ENCODE measurements at regions not wholly inside any gene's neighbourhood (a gene's known extent, or its start where the extent isn't known, plus 50 kb on each side); places are given as distances from the start of the nearest gene placed in this dataset.

GRCh38 chr2:5119046-5119445 is 573.1 kb upstream of the SOX11 start:
- Histone ChIP-seq H3K27me3 (peaks cover 0 to 10% (median 4%) of the 10 kb centered on the region in 4 donors), H3K4me3 (no peak overlapping the region), H3K36me3 (no peaks in the 10 kb centered on the region), H3K4me1 (no peaks in the 10 kb centered on the region), H3K27ac (no peak overlapping the region), H3K9me3 (no peaks in the 10 kb centered on the region)
- FAIRE-seq (no peak), DNase-seq (no peak), ATAC-seq (no peak)
- intact Hi-C loops (cut with DNase I) = no loop called here
- no peak for TF ChIP-seq CTCF (IDR thresholded peaks at IDR 0.05)

- H3K4me3 ChIP-seq = no peak overlapping the region
- no peak for ATAC-seq
- WGBS, 2 donors = 8 to 13% methylated on average over 12 of the region's 12 CpGs
- H3K9me3 ChIP-seq = no peaks in the 10 kb centered on the region
- H3K4me1 ChIP-seq = no peaks in the 10 kb centered on the region
- peaks cover 0 to 11% (median 5%) of the 10 kb centered on the region in 4 donors for H3K27me3 ChIP-seq
- no peak for TF ChIP-seq CTCF (IDR thresholded peaks at IDR 0.05)
- peak in 1 of 6 donors; percentile 12 for DNase-seq
- H3K27ac ChIP-seq = no peak overlapping the region
- intact Hi-C loops (cut with DNase I) = no loop called here
- H3K36me3 ChIP-seq = no peaks in the 10 kb centered on the region
- FAIRE-seq = no peak
These were observed 571.1 kb upstream of the SOX11 start for GRCh38 chr2:5121121-5121520.

GRCh38 chr2:5121642-5122041 is 570.5 kb upstream of the SOX11 start:
- ATAC-seq = peak in 2 of 4 donors; percentile 28 to 48
- 1 to 3% methylated on average over 4 of the region's 4 CpGs for WGBS, 2 donors

GRCh38 chr2:5123582-5124196 is 568.5 kb upstream of the SOX11 start:
- Histone ChIP-seq H3K27me3 (peaks cover 0 to 4% (median 2%) of the 10 kb centered on the region in 4 donors), H3K4me3 (no peak overlapping the region), H3K9me3 (no peaks in the 10 kb centered on the region), H3K36me3 (no peaks in the 10 kb centered on the region), H3K27ac (no peak overlapping the region), H3K4me1 (no peaks in the 10 kb centered on the region)
- 45 to 65% methylated on average over 4 of the region's 4 CpGs for WGBS, 2 donors
- no peak for TF ChIP-seq CTCF (IDR thresholded peaks at IDR 0.05)
- intact Hi-C loops (cut with DNase I) = no loop called here
- DNase-seq (no peak), ATAC-seq (no peak), FAIRE-seq (no peak)

More at GRCh38 chr2:5121642-5122041, 570.5 kb upstream of the SOX11 start:
- no peak overlapping the region for H3K27ac ChIP-seq
- DNase-seq (no peak), FAIRE-seq (no peak)
- intact Hi-C loops (cut with DNase I) = no loop called here
- H3K9me3 ChIP-seq = no peaks in the 10 kb centered on the region
- H3K27me3 ChIP-seq = peaks cover 0 to 10% (median 5%) of the 10 kb centered on the region in 4 donors
- H3K36me3 ChIP-seq = no peaks in the 10 kb centered on the region
- H3K4me3 ChIP-seq = no peak overlapping the region
- no peak for TF ChIP-seq CTCF (IDR thresholded peaks at IDR 0.05)
- no peaks in the 10 kb centered on the region for H3K4me1 ChIP-seq

GRCh38 chr2:5125017-5125730 is 567.0 kb upstream of the SOX11 start:
- 26 to 43% methylated on average over 2 of the region's 2 CpGs for WGBS, 2 donors
- Histone ChIP-seq H3K27me3 (peaks cover 0 to 4% (median 0%) of the 10 kb centered on the region in 4 donors), H3K36me3 (no peaks in the 10 kb centered on the region), H3K27ac (no peak overlapping the region), H3K4me3 (no peak overlapping the region), H3K9me3 (no peaks in the 10 kb centered on the region), H3K4me1 (no peaks in the 10 kb centered on the region)
- no peak for ATAC-seq
- intact Hi-C loops (cut with DNase I) = no loop called here
- no peak for FAIRE-seq
- no peak for DNase-seq
- no peak for TF ChIP-seq CTCF (IDR thresholded peaks at IDR 0.05)

Measured in pancreas (tissue), 10 donors.